Keratinocyte (primary cell): ENCODE measurements at regions not wholly inside any gene's neighbourhood (a gene's known extent, or its start where the extent isn't known, plus 50 kb on each side); places are given as distances from the start of the nearest gene placed in this dataset.

Experiments used
- EZH2 ChIP-seq: IDR thresholded peaks from one replicate; pipeline ENCODE4 v1.6.1; 2012; ENCODE audit warnings: inconsistent platforms, mild to moderate bottlenecking, low read length, moderate library complexity
- TF ChIP-seq, protein P1 (sequence below), 3 experiments: IDR thresholded peaks in 1 of 3; conservative IDR thresholded peaks in 1 of 3; optimal IDR thresholded peaks in 1 of 3; 2 replicates in 2 of 3; 3 replicates in 1 of 3; pipeline versions ENCODE3 to v1.5.1; 2011; ENCODE audit warnings: low read length in 3 of 3, mild to moderate bottlenecking in 3 of 3, moderate library complexity in 2 of 3, control low read depth in 1 of 3, inconsistent platforms in 1 of 3; ENCODE audit not compliant: insufficient read depth in 2 of 3; ENCODE audit errors: extremely low read depth in 1 of 3

DNA sequence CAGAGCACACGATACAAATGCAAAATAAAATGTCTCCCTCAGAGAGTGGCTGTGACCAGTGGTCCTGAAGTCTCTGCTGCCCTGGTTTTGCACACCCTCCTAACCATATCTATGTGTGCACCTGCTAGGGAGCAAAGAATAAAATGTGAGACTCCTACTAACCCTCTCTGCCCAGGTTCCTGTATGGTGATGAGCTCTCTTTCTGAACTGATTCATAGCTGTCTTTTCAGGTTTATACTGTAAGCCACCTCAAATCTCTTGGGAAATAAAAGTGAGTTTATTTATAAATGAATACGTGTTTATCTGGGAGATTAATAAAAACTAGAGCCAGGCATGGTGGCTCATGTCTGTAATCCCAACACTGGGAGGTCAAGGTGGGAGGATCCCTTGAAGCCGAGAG, 126.0 kb upstream of the RBPJ start:
- TF ChIP-seq, protein P1, sequence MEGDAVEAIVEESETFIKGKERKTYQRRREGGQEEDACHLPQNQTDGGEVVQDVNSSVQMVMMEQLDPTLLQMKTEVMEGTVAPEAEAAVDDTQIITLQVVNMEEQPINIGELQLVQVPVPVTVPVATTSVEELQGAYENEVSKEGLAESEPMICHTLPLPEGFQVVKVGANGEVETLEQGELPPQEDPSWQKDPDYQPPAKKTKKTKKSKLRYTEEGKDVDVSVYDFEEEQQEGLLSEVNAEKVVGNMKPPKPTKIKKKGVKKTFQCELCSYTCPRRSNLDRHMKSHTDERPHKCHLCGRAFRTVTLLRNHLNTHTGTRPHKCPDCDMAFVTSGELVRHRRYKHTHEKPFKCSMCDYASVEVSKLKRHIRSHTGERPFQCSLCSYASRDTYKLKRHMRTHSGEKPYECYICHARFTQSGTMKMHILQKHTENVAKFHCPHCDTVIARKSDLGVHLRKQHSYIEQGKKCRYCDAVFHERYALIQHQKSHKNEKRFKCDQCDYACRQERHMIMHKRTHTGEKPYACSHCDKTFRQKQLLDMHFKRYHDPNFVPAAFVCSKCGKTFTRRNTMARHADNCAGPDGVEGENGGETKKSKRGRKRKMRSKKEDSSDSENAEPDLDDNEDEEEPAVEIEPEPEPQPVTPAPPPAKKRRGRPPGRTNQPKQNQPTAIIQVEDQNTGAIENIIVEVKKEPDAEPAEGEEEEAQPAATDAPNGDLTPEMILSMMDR (optimal IDR thresholded peaks at IDR 0.05 in 1 of 3, IDR thresholded peaks at IDR 0.05 in 1 of 3, conservative IDR thresholded peaks at IDR 0.05 in 1 of 3; ENCODE audit: extremely low read depth in 1 of 3, insufficient read depth in 2 of 3, low read length in 3 of 3) = no peak
- TF ChIP-seq EZH2 = no peak
